GM12878 (cell line): ENCODE measurements at regions not wholly inside any gene's neighbourhood (a gene's known extent, or its start where the extent isn't known, plus 50 kb on each side); places are given as distances from the start of the nearest gene placed in this dataset.

Experiments used
- ATAC-seq: fragments of 200-7000 bp; cut with Tn5 transposase; 3 replicates; pipeline ENCODE4 v1.9.1; 2020; ENCODE audit warnings: mild to moderate bottlenecking, moderate library complexity
- BruUV-seq: library from RNA; stranded (reverse); fragments of 400-500 nt; replicated peaks from 2 replicates; lab custom pipeline; 2021; lab: Mats Ljungman, UMichigan
- CTCF ChIA-PET: fragments of 300-600 bp; sonication (Branson Sonifier 250); formaldehyde crosslinking; extraction: SDS; loops from one replicate; lab custom pipeline; 2021; ENCODE audit warnings: inconsistent platforms; lab: Yijun Ruan, JAX
- POLR2A ChIA-PET: fragments of 350-600 bp; formaldehyde crosslinking; extraction: SDS; loops from one replicate; lab custom pipeline; 2021; ENCODE audit warnings: inconsistent platforms; lab: Charles Lee
- RAD21 ChIA-PET: fragments of 300-600 bp; sonication (Branson Sonifier 250); formaldehyde crosslinking; loops from one replicate; lab custom pipeline; 2023; ENCODE audit warnings: antibody characterized with exemption; ENCODE audit not compliant: unreplicated experiment; lab: Charles Lee
- SMC1A ChIA-PET: fragments of 300-600 bp; sonication (Branson Sonifier 250); formaldehyde crosslinking; loops from one replicate; lab custom pipeline; 2023; ENCODE audit not compliant: unreplicated experiment, uncharacterized antibody; lab: Charles Lee
- DNase-seq: peaks from one replicate; pipeline ENCODE4 v3.0.0-alpha.2; 2011; ENCODE audit warnings: low read depth, low spot score
- FAIRE-seq: peaks from 3 replicates; lab custom pipeline; 2011; peaks lifted over from hg19 to GRCh38; lab: Jason Lieb, UNC
- H2AFZ ChIP-seq: 2 replicates; pipeline ENCODE4 v1.6.0; 2011; ENCODE audit warnings: low read depth, low read length, control low read depth; ENCODE audit not compliant: control insufficient read depth
- H3K27ac ChIP-seq: 2 replicates; pipeline ENCODE4 v1.5.1; 2011; ENCODE audit warnings: control low read depth; ENCODE audit not compliant: control insufficient read depth, insufficient read depth
- H3K27me3 ChIP-seq, 2 experiments: replicated peaks in 1 of 2; 2 replicates each; pipeline versions ENCODE4 v1.6.0 to v1.6.1; 2011; ENCODE audit warnings: low read length in 1 of 2; ENCODE audit not compliant: control insufficient read depth in 2 of 2, insufficient read depth in 2 of 2
- H3K36me3 ChIP-seq, 2 experiments: 2 replicates each; pipeline ENCODE4 v1.5.1; 2011; ENCODE audit warnings: low read length in 1 of 2; ENCODE audit not compliant: control insufficient read depth in 2 of 2, insufficient read depth in 2 of 2
- H3K4me1 ChIP-seq: 2 replicates; pipeline ENCODE4 v1.6.1; 2011; ENCODE audit warnings: mild to moderate bottlenecking, low read length, moderate library complexity, mixed read lengths; ENCODE audit not compliant: control insufficient read depth, insufficient read depth
- H3K4me2 ChIP-seq: 2 replicates; pipeline ENCODE4 v1.6.0; 2011; ENCODE audit warnings: control low read depth; ENCODE audit not compliant: control insufficient read depth, insufficient read depth
- H3K4me3 ChIP-seq: fragments of 200-600 bp; sonication (generic); 2 replicates; pipeline ENCODE4 v1.5.1; 2016
- H3K79me2 ChIP-seq: 2 replicates; pipeline ENCODE4 v1.6.0; 2011; ENCODE audit warnings: low read length; ENCODE audit not compliant: control insufficient read depth, insufficient read depth
- H3K9ac ChIP-seq: 2 replicates; pipeline ENCODE4 v1.8.0; 2011; ENCODE audit warnings: low read length, control low read depth, mixed read lengths; ENCODE audit not compliant: control insufficient read depth, insufficient read depth
- H3K9me3 ChIP-seq: replicated peaks from 3 replicates; pipeline ENCODE4 v1.5.1; 2011; ENCODE audit warnings: mild to moderate bottlenecking, low read length; ENCODE audit not compliant: control insufficient read depth, insufficient read depth
- H4K20me1 ChIP-seq: 2 replicates; pipeline ENCODE4 v1.6.0; 2011; ENCODE audit not compliant: control insufficient read depth, insufficient read depth
- DPF2 ChIP-seq: fragments of 450-650 bp; IDR thresholded peaks from 2 replicates; pipeline ENCODE4 v1.6.1; 2017; ENCODE audit warnings: mild to moderate bottlenecking
- MEF2B ChIP-seq: fragments of 450-650 bp; IDR thresholded peaks from 2 replicates; pipeline ENCODE4 v1.6.1; 2018; ENCODE audit warnings: mild to moderate bottlenecking, moderate library complexity; ENCODE audit not compliant: partially characterized antibody, poor library complexity, severe bottlenecking
- NR2C2 ChIP-seq: IDR thresholded peaks from 2 replicates; pipeline ENCODE4 v1.6.1; 2011; ENCODE audit warnings: borderline replicate concordance, low read depth; ENCODE audit not compliant: control insufficient read depth, insufficient read length
- RCOR1 ChIP-seq: conservative IDR thresholded peaks from 2 replicates; pipeline ENCODE4 v1.6.1; 2012; ENCODE audit warnings: low read depth, low read length, improper control_type of control experiment
- SMAD1 ChIP-seq: fragments of 450-650 bp; IDR thresholded peaks from 2 replicates; pipeline ENCODE4 v1.6.1; 2018; ENCODE audit warnings: mild to moderate bottlenecking, low read depth; ENCODE audit not compliant: partially characterized antibody
- USF2 ChIP-seq: IDR thresholded peaks from 2 replicates; pipeline ENCODE4 v1.6.1; 2011; ENCODE audit warnings: low read depth, low read length, improper control_type of control experiment, borderline replicate concordance
- WGBS: methylation state at CpG from one replicate; pipeline ENCODE4 v1.1.6; 2016; ENCODE audit warnings: low lambda C conversion rate; ENCODE audit not compliant: insufficient replicate concordance, insufficient coverage; ENCODE audit errors: missing lambda C conversion rate; 5-methylcytosine and 5-hydroxymethylcytosine counted together
- in situ Hi-C: fragments of 300-500 bp; cut with MboI; formaldehyde crosslinking; loops from 9 replicates; pipeline ENCODE4 v1.14.3; 2018; ENCODE audit warnings: mixed read lengths
- intact Hi-C: fragments of 100-400 bp; cut with micrococcal nuclease; formaldehyde crosslinking; loops from one replicate; pipeline ENCODE4 v1.14.2; 2022; ENCODE audit not compliant: unreplicated experiment

- intact Hi-C loops = loop anchor here (5.0 kb wide), 1 partner anchor 63 kb away; no protein-coding TSS in a partner anchor
- H3K79me2 ChIP-seq = no peaks in the 10 kb centered on the region
- no TSS peak for BruUV-seq
- H3K27me3 ChIP-seq = no peaks in the 10 kb centered on the region
- no peak overlapping the region for H3K4me3 ChIP-seq
- no peak overlapping the region for H3K4me2 ChIP-seq
- ChIA-PET SMC1A (interaction anchor here (0.6 kb wide), 1 partner anchor 1252 kb away, joined by 3 read pairs; no protein-coding TSS in a partner anchor), CTCF (no interaction called here), RAD21 (no interaction called here), POLR2A (no interaction called here)
- no peak for DNase-seq
- ATAC-seq = no peak
- no peak overlapping the region for H2AFZ ChIP-seq
- in situ Hi-C loops = no loop called here
- TF ChIP-seq RCOR1 = no peak
- no peak for TF ChIP-seq SMAD1
- TF ChIP-seq DPF2 = no peak
- no peak for TF ChIP-seq MEF2B
- TF ChIP-seq NR2C2 = no peak
- TF ChIP-seq USF2 = no peak
- no peak for FAIRE-seq
- no peaks in the 10 kb centered on the region for H3K4me1 ChIP-seq
- H4K20me1 ChIP-seq = no peaks in the 10 kb centered on the region
- no peak overlapping the region for H3K27ac ChIP-seq
- H3K9me3 ChIP-seq = no peaks in the 10 kb centered on the region
- no peaks in the 10 kb centered on the region for H3K36me3 ChIP-seq
- H3K9ac ChIP-seq = no peak overlapping the region
- 41% methylated on average over 12 of the region's 12 CpGs for WGBS
Observed at GRCh38 chr3:82939491-82940097, 1178.1 kb upstream of the GBE1 start.
